Epithelial cell of esophagus (primary cell): ENCODE measurements at regions not wholly inside any gene's neighbourhood (a gene's known extent, or its start where the extent isn't known, plus 50 kb on each side); places are given as distances from the start of the nearest gene placed in this dataset.
"Not testable (repeated sequence)": the region's sequence is repeated elsewhere in the genome, so short reads cannot be mapped to it uniquely, and the experiment has no call there.

Experiments
- DNase-seq: peaks from one replicate; pipeline ENCODE4 v3.0.0; 2010; ENCODE audit warnings: low read depth
- H3K4me3 ChIP-seq: 2 replicates; pipeline ENCODE4 v1.5.1; 2011; ENCODE audit warnings: mild to moderate bottlenecking, low read length, control low read depth
- CTCF ChIP-seq: IDR thresholded peaks from 2 replicates; pipeline ENCODE4 v1.5.1; 2011; ENCODE audit warnings: low read depth, mild to moderate bottlenecking, low read length, control low read depth, inconsistent platforms; ENCODE audit not compliant: insufficient read depth; ENCODE audit errors: missing control alignments

- TF ChIP-seq CTCF, result no peak
- no peak overlapping the region for H3K4me3 ChIP-seq
- DNase-seq, result no peak
Measured at GRCh38 chr2:180597179-180597578, 383.2 kb upstream of the UBE2E3 start.

- H3K4me3 ChIP-seq, result no peak overlapping the region
- DNase-seq, result no peak
- no peak for TF ChIP-seq CTCF
Measured at GRCh38 chr2:180596453-180596852, 384.0 kb upstream of the UBE2E3 start.

GRCh38 chr2:180591947-180592346 lies 388.5 kb upstream of the UBE2E3 start:
- no peak for DNase-seq

DNA sequence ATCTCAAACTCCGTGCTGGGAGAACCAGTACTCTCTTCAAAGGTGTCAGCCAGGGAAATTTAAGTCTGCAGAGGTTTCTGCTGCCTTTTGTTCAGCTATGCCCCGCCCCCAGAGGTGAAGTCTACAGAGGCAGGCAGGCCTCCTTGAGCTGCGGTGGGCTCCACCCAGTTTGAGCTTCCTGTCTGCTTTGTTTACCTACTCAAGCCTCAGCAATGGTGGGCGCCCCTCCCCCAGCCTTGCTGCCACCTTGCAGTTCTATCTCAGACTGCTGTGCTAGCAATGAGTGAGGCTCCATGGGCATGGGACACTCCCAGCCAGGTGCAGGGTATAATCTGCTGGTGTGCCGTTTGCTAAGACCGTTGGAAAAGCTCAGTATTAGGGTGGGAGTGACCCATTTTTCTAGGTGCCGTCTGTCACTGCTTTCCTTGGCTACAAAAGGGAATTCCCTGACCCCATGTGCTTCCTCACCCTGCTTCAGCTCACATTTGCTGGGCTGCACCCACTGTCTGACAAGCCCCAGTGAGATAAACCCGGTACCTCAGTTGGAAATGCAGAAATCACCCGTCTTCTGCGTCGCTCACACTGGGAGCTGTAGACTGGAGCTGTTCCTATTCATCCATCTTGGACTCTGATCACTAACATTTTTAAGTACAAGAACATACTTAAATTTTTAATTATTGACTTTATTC lies 389.2 kb upstream of the UBE2E3 start:
- DNase-seq, H3K4me3 ChIP-seq: not testable (repeated sequence)

More at GRCh38 chr2:180591947-180592346, 388.5 kb upstream of the UBE2E3 start:
- TF ChIP-seq CTCF, result no peak
- no peak overlapping the region for H3K4me3 ChIP-seq

- H3K4me3 ChIP-seq, result no peak overlapping the region
- no peak for TF ChIP-seq CTCF
- no peak for DNase-seq
Measured at GRCh38 chr2:180583441-180584140, 396.8 kb upstream of the UBE2E3 start.

GRCh38 chr2:180579388-180579787 lies 401.0 kb upstream of the UBE2E3 start:
- no peak for DNase-seq
- TF ChIP-seq CTCF, result no peak
- no peak overlapping the region for H3K4me3 ChIP-seq

DNA sequence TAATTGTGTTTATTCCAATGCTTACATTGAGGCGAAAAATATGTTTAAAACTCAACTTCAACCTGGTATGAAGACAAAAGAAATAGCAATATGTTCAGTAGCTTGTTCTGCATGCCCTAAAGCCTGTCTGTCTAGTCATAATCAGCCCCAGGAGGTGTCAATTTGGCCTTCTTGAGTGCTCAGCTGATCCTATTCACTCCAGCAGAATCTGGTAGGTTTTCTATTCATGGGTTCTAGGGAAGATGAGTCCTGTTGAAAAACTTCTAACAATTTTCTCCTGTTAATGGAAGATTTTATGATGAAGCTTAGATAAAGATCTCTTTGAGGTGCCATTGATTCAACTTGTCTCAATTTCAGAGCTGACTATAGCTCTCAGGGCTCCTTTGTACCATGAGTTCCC lies 402.0 kb upstream of the UBE2E3 start:
- no peak overlapping the region for H3K4me3 ChIP-seq
- no peak for DNase-seq
- TF ChIP-seq CTCF, result no peak
